GM21576 (cell line): ENCODE measurements at regions not wholly inside any gene's neighbourhood (a gene's known extent, or its start where the extent isn't known, plus 50 kb on each side); places are given as distances from the start of the nearest gene placed in this dataset.
"Not testable (repeated sequence)": the region's sequence is repeated elsewhere in the genome, so short reads cannot be mapped to it uniquely, and the experiment has no call there.

Experiments
- ATAC-seq: cut with Tn5 transposase; IDR thresholded peaks from one replicate; pipeline ENCODE4 v1.9.1; 2021; ENCODE audit warnings: mild to moderate bottlenecking, moderate library complexity; ENCODE audit not compliant: unreplicated experiment

GRCh38 chr21:27570306-27570868 lies 603.5 kb upstream of the ADAMTS5 start:
- no peak for ATAC-seq

GRCh38 chr21:27569831-27570230 lies 602.9 kb upstream of the ADAMTS5 start:
- no peak for ATAC-seq

- no peak for ATAC-seq
Measured at GRCh38 chr21:27569091-27569490, 602.2 kb upstream of the ADAMTS5 start.

GRCh38 chr21:27567381-27567780 lies 600.5 kb upstream of the ADAMTS5 start:
- ATAC-seq, result no peak

GRCh38 chr21:27566521-27566920 lies 599.6 kb upstream of the ADAMTS5 start:
- no peak for ATAC-seq

- ATAC-seq, result no peak
Measured at GRCh38 chr21:27565364-27565763, 598.5 kb upstream of the ADAMTS5 start.

- ATAC-seq, result no peak
Measured at GRCh38 chr21:27564684-27565301, 597.9 kb upstream of the ADAMTS5 start.

GRCh38 chr21:27562303-27562702 lies 595.4 kb upstream of the ADAMTS5 start:
- ATAC-seq, result no peak

GRCh38 chr21:27561116-27561515 lies 594.2 kb upstream of the ADAMTS5 start:
- no peak for ATAC-seq

GRCh38 chr21:27557356-27557755 lies 590.5 kb upstream of the ADAMTS5 start:
- no peak for ATAC-seq

- no peak for ATAC-seq
Measured at GRCh38 chr21:27555996-27556395, 589.1 kb upstream of the ADAMTS5 start.

- ATAC-seq, result no peak
Measured at GRCh38 chr21:27550287-27550686, 583.4 kb upstream of the ADAMTS5 start.

GRCh38 chr21:27548486-27548885 lies 581.6 kb upstream of the ADAMTS5 start:
- ATAC-seq, result no peak

GRCh38 chr21:27545754-27546349 lies 579.0 kb upstream of the ADAMTS5 start:
- ATAC-seq, result no peak

GRCh38 chr21:27542126-27542525 lies 575.2 kb upstream of the ADAMTS5 start:
- not testable (repeated sequence) for ATAC-seq

- ATAC-seq, result no peak
Measured at GRCh38 chr21:27536319-27536718, 569.4 kb upstream of the ADAMTS5 start.

- no peak for ATAC-seq
Measured at GRCh38 chr21:27535188-27535587, 568.3 kb upstream of the ADAMTS5 start.

GRCh38 chr21:27534206-27534605 lies 567.3 kb upstream of the ADAMTS5 start:
- no peak for ATAC-seq

- ATAC-seq, result no peak
Measured at GRCh38 chr21:27532076-27532475, 565.2 kb upstream of the ADAMTS5 start.

- no peak for ATAC-seq
Measured at GRCh38 chr21:27528697-27529096, 561.8 kb upstream of the ADAMTS5 start.

GRCh38 chr21:27526451-27526850 lies 559.6 kb upstream of the ADAMTS5 start:
- ATAC-seq, result no peak

GRCh38 chr21:27525780-27526179 lies 558.9 kb upstream of the ADAMTS5 start:
- ATAC-seq, result no peak

GRCh38 chr21:27519361-27519760 lies 552.5 kb upstream of the ADAMTS5 start:
- no peak for ATAC-seq
